Gastroesophageal sphincter (tissue), 3 donors: ENCODE measurements at regions not wholly inside any gene's neighbourhood (a gene's known extent, or its start where the extent isn't known, plus 50 kb on each side); places are given as distances from the start of the nearest gene placed in this dataset.

Experiments used
- CTCF ChIP-seq, 4 experiments: fragments of 200-600 bp in 2 of 4; fragments of 450-650 bp in 2 of 4; sonication (generic) in 1 of 4; IDR thresholded peaks; one replicate each; pipeline ENCODE4 v1.5.1; 2017 to 2019; ENCODE audit warnings: antibody characterized with exemption in 4 of 4, mild to moderate bottlenecking in 2 of 4, moderate library complexity in 2 of 4
- POLR2A ChIP-seq, 2 donors: fragments of 450-650 bp; IDR thresholded peaks; one replicate each; pipeline ENCODE4 v1.6.1; 2017; ENCODE audit warnings: antibody characterized with exemption in 2 of 2, mild to moderate bottlenecking in 2 of 2, moderate library complexity in 1 of 2
- POLR2AphosphoS5 ChIP-seq: sonication (generic); formaldehyde crosslinking; IDR thresholded peaks from one replicate; pipeline ENCODE4 v1.6.1; 2017; ENCODE audit warnings: antibody characterized with exemption

GRCh38 chr3:103380391-103380790 lies 945.6 kb downstream of the ZPLD1 start:
- TF ChIP-seq CTCF (IDR thresholded peaks at IDR 0.05) = no peak
- no peak for TF ChIP-seq POLR2A (IDR thresholded peaks at IDR 0.05)
- no peak for TF ChIP-seq POLR2AphosphoS5
